Activated CD8-positive, alpha-beta T cell treated with anti-CD3 and anti-CD28 coated beads, Interleukin-2, amount 10 ng/mL, durations not matched to agents 7 days and 5 days (primary cell): ENCODE measurements at regions not wholly inside any gene's neighbourhood (a gene's known extent, or its start where the extent isn't known, plus 50 kb on each side); places are given as distances from the start of the nearest gene placed in this dataset.

ENCODE experiments used
- ATAC-seq: fragments of 150-1000 bp; cut with Tn5 transposase; one replicate; pipeline ENCODE4 v1.10.0; 2021; ENCODE audit warnings: moderate library complexity
- CTCF ChIA-PET: fragments of 350-600 bp; sonication (Branson Sonifier 250); formaldehyde crosslinking; loops from one replicate; lab custom pipeline; 2021; ENCODE audit warnings: antibody characterized with exemption; lab: Charles Lee
- POLR2A ChIA-PET: fragments of 350-600 bp; sonication (Branson Sonifier 250); formaldehyde crosslinking; loops from one replicate; lab custom pipeline; 2021; ENCODE audit warnings: antibody characterized with exemption; lab: Charles Lee
- DNase-seq: peaks from one replicate; pipeline ENCODE4 v3.0.0-alpha.2; 2020
- H3K27ac Mint-ChIP-seq: one replicate; pipeline ENCODE4 v1.8.0; 2021; ENCODE audit warnings: mild to moderate bottlenecking, mixed read lengths
- H3K27me3 Mint-ChIP-seq: one replicate; pipeline ENCODE4 v1.8.0; 2021; ENCODE audit warnings: low read depth, mixed read lengths
- H3K36me3 Mint-ChIP-seq: one replicate; pipeline ENCODE4 v1.8.0; 2021; ENCODE audit warnings: low read depth, mixed read lengths
- H3K4me1 Mint-ChIP-seq: one replicate; pipeline ENCODE4 v1.8.0; 2021; ENCODE audit warnings: low read depth, mixed read lengths
- H3K4me3 Mint-ChIP-seq: one replicate; pipeline ENCODE4 v1.8.0; 2021; ENCODE audit warnings: mild to moderate bottlenecking, mixed read lengths
- H3K9me3 Mint-ChIP-seq: one replicate; pipeline ENCODE4 v1.8.0; 2022; ENCODE audit warnings: mixed read lengths; ENCODE audit not compliant: insufficient read depth

DNA sequence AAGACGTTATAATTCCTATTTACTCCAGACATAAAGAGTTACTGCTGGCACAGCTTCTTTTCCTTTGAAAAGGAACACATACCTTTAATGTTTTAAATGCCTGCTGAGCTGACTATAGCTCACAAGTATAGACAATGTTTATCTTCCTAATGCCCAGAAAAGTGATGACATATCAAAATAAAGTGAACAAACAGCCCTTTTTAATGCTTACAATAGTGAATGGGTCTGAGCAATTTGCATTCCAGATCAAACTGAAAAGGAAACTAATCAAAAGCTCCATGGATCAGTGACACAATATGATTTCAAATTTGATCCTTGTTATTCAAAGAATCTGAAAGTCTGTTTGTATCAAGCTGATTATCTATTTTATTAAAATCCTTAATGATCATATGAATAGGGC, 233.6 kb upstream of the SEMA3E start:
- Mint-ChIP-seq H3K4me1 (no peaks in the 10 kb centered on the region), H3K27ac (no peak overlapping the region), H3K36me3 (no peaks in the 10 kb centered on the region), H3K27me3 (no peaks in the 10 kb centered on the region), H3K9me3 (no peaks in the 10 kb centered on the region), H3K4me3 (no peak overlapping the region)
- ATAC-seq (no peak), DNase-seq (no peak)
- POLR2A ChIA-PET: no interaction called here
- CTCF ChIA-PET: no interaction called here

GRCh38 chr7:83879063-83879462, 230.1 kb upstream of the SEMA3E start:
- H3K9me3 Mint-ChIP-seq: no peaks in the 10 kb centered on the region
- ChIA-PET POLR2A (no interaction called here), CTCF (no interaction called here)
- no peak for DNase-seq
- no peaks in the 10 kb centered on the region for H3K27me3 Mint-ChIP-seq
- H3K4me3 Mint-ChIP-seq: no peak overlapping the region
- H3K36me3 Mint-ChIP-seq: no peaks in the 10 kb centered on the region
- no peak overlapping the region for H3K27ac Mint-ChIP-seq
- no peak for ATAC-seq
- H3K4me1 Mint-ChIP-seq: no peaks in the 10 kb centered on the region

- CTCF ChIA-PET: no interaction called here
- POLR2A ChIA-PET: no interaction called here
Observed at GRCh38 chr7:83878614-83879013, 229.7 kb upstream of the SEMA3E start.

GRCh38 chr7:83876593-83876992, 227.7 kb upstream of the SEMA3E start:
- DNase-seq: no peak
- H3K36me3 Mint-ChIP-seq: no peaks in the 10 kb centered on the region
- CTCF ChIA-PET: no interaction called here
- no peak for ATAC-seq
- no peaks in the 10 kb centered on the region for H3K4me1 Mint-ChIP-seq
- POLR2A ChIA-PET: no interaction called here
- H3K27ac Mint-ChIP-seq: no peak overlapping the region
- H3K4me3 Mint-ChIP-seq: no peak overlapping the region
- H3K9me3 Mint-ChIP-seq: no peaks in the 10 kb centered on the region
- H3K27me3 Mint-ChIP-seq: no peaks in the 10 kb centered on the region

More at GRCh38 chr7:83878614-83879013, 229.7 kb upstream of the SEMA3E start:
- H3K27me3 Mint-ChIP-seq: no peaks in the 10 kb centered on the region
- ATAC-seq (no peak), DNase-seq (no peak)
- H3K36me3 Mint-ChIP-seq: no peaks in the 10 kb centered on the region
- H3K4me3 Mint-ChIP-seq: no peak overlapping the region
- H3K9me3 Mint-ChIP-seq: no peaks in the 10 kb centered on the region
- no peak overlapping the region for H3K27ac Mint-ChIP-seq
- no peaks in the 10 kb centered on the region for H3K4me1 Mint-ChIP-seq

- Mint-ChIP-seq H3K36me3 (no peaks in the 10 kb centered on the region), H3K9me3 (no peaks in the 10 kb centered on the region), H3K27ac (no peak overlapping the region), H3K4me1 (no peaks in the 10 kb centered on the region), H3K27me3 (no peaks in the 10 kb centered on the region), H3K4me3 (no peak overlapping the region)
- CTCF ChIA-PET: no interaction called here
- ATAC-seq (no peak), DNase-seq (no peak)
- POLR2A ChIA-PET: no interaction called here
Observed at GRCh38 chr7:83873459-83873858, 224.5 kb upstream of the SEMA3E start.

GRCh38 chr7:83872501-83872900, 223.6 kb upstream of the SEMA3E start:
- DNase-seq (no peak), ATAC-seq (no peak)
- Mint-ChIP-seq H3K27me3 (no peaks in the 10 kb centered on the region), H3K9me3 (no peaks in the 10 kb centered on the region), H3K4me3 (no peak overlapping the region), H3K4me1 (no peaks in the 10 kb centered on the region), H3K36me3 (no peaks in the 10 kb centered on the region), H3K27ac (no peak overlapping the region)
- POLR2A ChIA-PET: no interaction called here
- CTCF ChIA-PET: no interaction called here

- H3K4me1 Mint-ChIP-seq: no peaks in the 10 kb centered on the region
- no peaks in the 10 kb centered on the region for H3K27me3 Mint-ChIP-seq
- no peak overlapping the region for H3K27ac Mint-ChIP-seq
- DNase-seq (no peak), ATAC-seq (no peak)
- CTCF ChIA-PET: no interaction called here
- no peaks in the 10 kb centered on the region for H3K9me3 Mint-ChIP-seq
- POLR2A ChIA-PET: no interaction called here
- H3K4me3 Mint-ChIP-seq: no peak overlapping the region
- no peaks in the 10 kb centered on the region for H3K36me3 Mint-ChIP-seq
Observed at GRCh38 chr7:83870515-83870914, 221.6 kb upstream of the SEMA3E start.

DNA sequence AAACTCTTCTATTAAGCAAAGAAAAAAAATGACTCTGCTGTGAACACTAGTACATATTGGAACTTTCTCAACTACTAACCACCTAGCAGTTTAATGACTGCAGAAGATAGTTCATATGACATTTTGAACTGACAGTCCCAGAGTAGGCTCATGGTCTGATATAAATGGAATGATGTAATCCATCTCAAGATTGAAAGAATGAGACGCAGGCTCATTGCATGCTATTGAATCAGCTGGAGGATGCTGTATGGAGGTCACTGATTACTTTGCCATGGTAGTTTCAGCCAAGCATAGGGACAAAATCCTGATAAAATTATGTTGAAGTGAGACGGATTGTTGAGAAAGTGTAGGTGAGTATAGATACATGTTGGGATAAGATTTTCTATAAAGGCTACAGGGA, 217.6 kb upstream of the SEMA3E start:
- no peaks in the 10 kb centered on the region for H3K4me1 Mint-ChIP-seq
- no peaks in the 10 kb centered on the region for H3K36me3 Mint-ChIP-seq
- no peaks in the 10 kb centered on the region for H3K9me3 Mint-ChIP-seq
- ChIA-PET CTCF (no interaction called here), POLR2A (no interaction called here)
- no peak overlapping the region for H3K4me3 Mint-ChIP-seq
- DNase-seq (no peak), ATAC-seq (no peak)
- H3K27me3 Mint-ChIP-seq: no peaks in the 10 kb centered on the region
- no peak overlapping the region for H3K27ac Mint-ChIP-seq

- Mint-ChIP-seq H3K9me3 (no peaks in the 10 kb centered on the region), H3K27ac (no peak overlapping the region), H3K36me3 (no peaks in the 10 kb centered on the region), H3K4me1 (no peaks in the 10 kb centered on the region), H3K27me3 (no peaks in the 10 kb centered on the region), H3K4me3 (no peak overlapping the region)
- DNase-seq: no peak
- ChIA-PET POLR2A (interaction anchor here (0.6 kb wide), 1 partner anchor 151 kb away, joined by 3 read pairs; no protein-coding TSS in a partner anchor), CTCF (no interaction called here)
- no peak for ATAC-seq
Observed at GRCh38 chr7:83864551-83864950, 215.6 kb upstream of the SEMA3E start.

DNA sequence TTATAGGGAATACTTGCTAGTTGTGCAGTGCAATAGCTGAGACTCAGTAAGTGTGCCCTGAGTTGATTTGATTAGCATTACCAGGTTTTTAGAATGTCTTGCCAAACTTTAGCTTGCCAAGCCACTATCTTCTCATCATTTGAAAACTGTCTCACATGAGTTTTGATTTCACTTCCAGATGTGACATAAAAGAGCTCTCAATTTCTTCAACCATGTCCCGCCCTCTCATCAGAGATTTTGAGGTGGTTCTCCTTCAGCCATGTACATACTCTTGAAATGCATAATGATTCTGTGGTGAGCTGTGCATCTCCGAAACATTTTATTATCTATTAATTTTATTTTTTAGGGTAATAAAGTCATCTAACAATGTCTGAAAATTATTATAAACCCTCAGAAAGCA, 215.0 kb upstream of the SEMA3E start:
- no peak for ATAC-seq
- no peaks in the 10 kb centered on the region for H3K9me3 Mint-ChIP-seq

GRCh38 chr7:83861876-83862275, 212.9 kb upstream of the SEMA3E start:
- no peak overlapping the region for H3K4me3 Mint-ChIP-seq
- DNase-seq: no peak
- H3K4me1 Mint-ChIP-seq: no peaks in the 10 kb centered on the region
- no peaks in the 10 kb centered on the region for H3K36me3 Mint-ChIP-seq
- H3K9me3 Mint-ChIP-seq: no peaks in the 10 kb centered on the region
- ChIA-PET CTCF (no interaction called here), POLR2A (no interaction called here)
- no peak overlapping the region for H3K27ac Mint-ChIP-seq
- no peaks in the 10 kb centered on the region for H3K27me3 Mint-ChIP-seq
- ATAC-seq: no peak

More for the DNA sequence above, 215.0 kb upstream of the SEMA3E start:
- POLR2A ChIA-PET: no interaction called here
- CTCF ChIA-PET: no interaction called here
- no peak for DNase-seq
- Mint-ChIP-seq H3K4me1 (no peaks in the 10 kb centered on the region), H3K27ac (no peak overlapping the region), H3K4me3 (no peak overlapping the region), H3K27me3 (no peaks in the 10 kb centered on the region), H3K36me3 (no peaks in the 10 kb centered on the region)

DNA sequence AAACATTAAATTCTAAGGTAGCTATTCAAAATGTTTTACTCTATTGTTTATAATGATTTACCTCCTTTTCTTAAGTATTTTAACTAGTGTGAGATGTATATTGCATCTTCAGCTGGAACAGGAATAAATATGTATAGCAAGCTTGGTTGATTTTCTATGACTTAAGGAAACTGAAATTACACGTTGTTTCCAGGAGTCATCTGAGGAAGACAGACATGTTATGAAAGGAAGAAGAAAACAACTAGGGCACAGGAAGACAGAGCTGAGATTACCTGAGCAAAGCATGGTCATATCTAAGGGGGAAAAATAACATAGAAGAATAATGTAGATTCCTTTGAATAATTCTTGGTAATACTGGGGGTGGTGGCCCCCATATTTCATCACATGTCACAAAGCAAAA, 210.9 kb upstream of the SEMA3E start:
- Mint-ChIP-seq H3K27me3 (no peaks in the 10 kb centered on the region), H3K4me1 (no peaks in the 10 kb centered on the region), H3K4me3 (no peak overlapping the region), H3K36me3 (no peaks in the 10 kb centered on the region), H3K9me3 (no peaks in the 10 kb centered on the region), H3K27ac (no peak overlapping the region)
- ChIA-PET POLR2A (no interaction called here), CTCF (no interaction called here)
- ATAC-seq (no peak), DNase-seq (no peak)

DNA sequence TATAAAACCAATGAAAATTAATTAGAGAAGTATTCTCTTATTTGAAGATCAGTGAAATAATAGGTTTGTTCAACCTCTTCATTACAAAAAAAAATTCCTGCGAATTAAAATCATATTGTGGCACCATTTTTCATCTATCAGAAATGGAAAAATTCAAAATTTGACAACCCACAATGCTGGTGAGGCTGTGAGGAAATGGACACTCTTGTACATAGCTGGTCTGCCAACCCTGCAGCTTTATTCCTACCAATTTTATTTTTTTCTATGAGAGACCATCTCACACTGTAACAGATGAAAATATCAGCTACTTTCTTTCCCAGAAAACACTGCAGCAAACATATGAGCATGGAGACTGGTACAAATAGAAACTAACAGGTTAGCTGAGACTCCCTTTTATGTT, 208.8 kb upstream of the SEMA3E start:
- no peaks in the 10 kb centered on the region for H3K27me3 Mint-ChIP-seq
- no peaks in the 10 kb centered on the region for H3K4me1 Mint-ChIP-seq
- no peak for DNase-seq
- ChIA-PET CTCF (no interaction called here), POLR2A (no interaction called here)
- H3K27ac Mint-ChIP-seq: no peak overlapping the region
- H3K4me3 Mint-ChIP-seq: no peak overlapping the region
- no peak for ATAC-seq
- no peaks in the 10 kb centered on the region for H3K36me3 Mint-ChIP-seq
- no peaks in the 10 kb centered on the region for H3K9me3 Mint-ChIP-seq
